ENCODE measurements at regions not wholly inside any gene's neighbourhood (a gene's known extent, or its start where the extent isn't known, plus 50 kb on each side); places are given as distances from the start of the nearest gene placed in this dataset.

DNA sequence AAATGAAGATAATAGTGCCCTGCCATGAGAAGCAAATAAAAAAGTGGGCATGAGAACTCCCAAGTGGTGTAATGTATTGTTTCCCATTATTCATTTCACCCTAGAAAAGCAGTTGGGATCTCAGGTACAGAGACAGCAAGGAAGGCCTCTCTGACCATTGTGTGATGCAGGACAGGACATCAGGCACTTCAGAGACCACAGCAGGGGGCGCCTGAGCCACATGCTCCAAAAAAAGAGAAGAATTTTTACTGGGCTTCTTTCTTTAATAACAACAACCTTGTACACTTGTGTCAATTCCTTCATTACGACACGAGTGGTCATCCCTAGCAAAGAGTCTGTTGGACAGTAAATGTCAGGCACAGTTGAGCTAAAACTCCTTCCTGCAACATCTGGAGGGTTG lies 533.3 kb downstream of the OMA1 start:
- ChIA-PET POLR2A (ENCODE audit: low non-redundant PET) (no interaction called here), CTCF (interaction anchor here (0.6 kb wide), 1 partner anchor 994 kb away, joined by 3 read pairs; no protein-coding TSS in a partner anchor)
- no peak for DNase-seq (ENCODE audit: low spot score)
- no peaks in the 10 kb centered on the region for H3K27me3 ChIP-seq (replicated peaks; ENCODE audit: insufficient read depth, low read depth, low read length, poor library complexity)
- H3K4me1 ChIP-seq (ENCODE audit: insufficient read depth, low read length, poor library complexity, severe bottlenecking) = no peaks in the 10 kb centered on the region
- BruUV-seq (replicated peaks) = no TSS peak
- no peak overlapping the region for H3K27ac ChIP-seq (ENCODE audit: low read depth, low read length, poor library complexity, severe bottlenecking)
- no peaks in the 10 kb centered on the region for H3K36me3 ChIP-seq (ENCODE audit: insufficient read depth, low read length, poor library complexity, severe bottlenecking)
- H3K4me3 ChIP-seq (ENCODE audit: low read depth, low read length, poor library complexity, severe bottlenecking) = no peak overlapping the region
- no peaks in the 10 kb centered on the region for H3K9me3 ChIP-seq (ENCODE audit: low read depth, low read length, poor library complexity, severe bottlenecking)
- no peak for TF ChIP-seq EZH2 (IDR thresholded peaks at IDR 0.05; ENCODE audit: borderline replicate concordance, low read depth, low read length, poor library complexity, severe bottlenecking)
- TF ChIP-seq, protein P1, sequence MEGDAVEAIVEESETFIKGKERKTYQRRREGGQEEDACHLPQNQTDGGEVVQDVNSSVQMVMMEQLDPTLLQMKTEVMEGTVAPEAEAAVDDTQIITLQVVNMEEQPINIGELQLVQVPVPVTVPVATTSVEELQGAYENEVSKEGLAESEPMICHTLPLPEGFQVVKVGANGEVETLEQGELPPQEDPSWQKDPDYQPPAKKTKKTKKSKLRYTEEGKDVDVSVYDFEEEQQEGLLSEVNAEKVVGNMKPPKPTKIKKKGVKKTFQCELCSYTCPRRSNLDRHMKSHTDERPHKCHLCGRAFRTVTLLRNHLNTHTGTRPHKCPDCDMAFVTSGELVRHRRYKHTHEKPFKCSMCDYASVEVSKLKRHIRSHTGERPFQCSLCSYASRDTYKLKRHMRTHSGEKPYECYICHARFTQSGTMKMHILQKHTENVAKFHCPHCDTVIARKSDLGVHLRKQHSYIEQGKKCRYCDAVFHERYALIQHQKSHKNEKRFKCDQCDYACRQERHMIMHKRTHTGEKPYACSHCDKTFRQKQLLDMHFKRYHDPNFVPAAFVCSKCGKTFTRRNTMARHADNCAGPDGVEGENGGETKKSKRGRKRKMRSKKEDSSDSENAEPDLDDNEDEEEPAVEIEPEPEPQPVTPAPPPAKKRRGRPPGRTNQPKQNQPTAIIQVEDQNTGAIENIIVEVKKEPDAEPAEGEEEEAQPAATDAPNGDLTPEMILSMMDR (conservative IDR thresholded peaks at IDR 0.05; ENCODE audit: low read depth, low read length) = 0 out of 2 replicates have a peak, but pooled peaks have one; percentile 12
- intact Hi-C loops (cut with micrococcal nuclease; ENCODE audit: unreplicated experiment) = no loop called here

DNA sequence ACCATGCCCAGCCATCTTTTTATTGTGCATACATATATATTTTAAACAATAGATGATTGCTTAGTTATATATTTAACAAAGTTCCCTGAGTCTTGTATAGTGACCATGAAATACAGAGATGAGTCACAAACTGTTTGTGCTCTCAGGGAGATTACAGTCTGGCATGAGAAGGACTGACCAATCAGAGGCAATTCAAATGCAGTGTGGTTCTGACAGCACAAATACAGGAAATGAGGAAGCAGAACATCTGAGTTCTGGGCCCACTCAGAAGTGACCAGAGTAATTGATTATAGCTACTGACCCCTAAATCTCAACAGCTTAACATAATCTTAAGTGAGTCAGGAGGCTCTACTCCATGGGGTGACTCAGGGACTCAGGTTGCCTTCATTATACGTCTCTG lies 534.5 kb downstream of the OMA1 start:
- H3K4me3 ChIP-seq (ENCODE audit: low read depth, low read length, poor library complexity, severe bottlenecking) = no peak overlapping the region
- no peak for TF ChIP-seq EZH2 (IDR thresholded peaks at IDR 0.05; ENCODE audit: borderline replicate concordance, low read depth, low read length, poor library complexity, severe bottlenecking)
- TF ChIP-seq, protein P1 (conservative IDR thresholded peaks at IDR 0.05; ENCODE audit: low read depth, low read length) = no peak
- H3K27ac ChIP-seq (ENCODE audit: low read depth, low read length, poor library complexity, severe bottlenecking) = no peak overlapping the region
- POLR2A ChIA-PET (ENCODE audit: low non-redundant PET) = no interaction called here
- intact Hi-C loops (cut with micrococcal nuclease; ENCODE audit: unreplicated experiment) = no loop called here
- H3K9me3 ChIP-seq (ENCODE audit: low read depth, low read length, poor library complexity, severe bottlenecking) = no peaks in the 10 kb centered on the region
- DNase-seq (ENCODE audit: low spot score) = no peak
- no peaks in the 10 kb centered on the region for H3K36me3 ChIP-seq (ENCODE audit: insufficient read depth, low read length, poor library complexity, severe bottlenecking)
- BruUV-seq (replicated peaks) = no TSS peak
- CTCF ChIA-PET = no interaction called here
- H3K4me1 ChIP-seq (ENCODE audit: insufficient read depth, low read length, poor library complexity, severe bottlenecking) = peaks cover under 1% of the 10 kb centered on the region
- H3K27me3 ChIP-seq (replicated peaks; ENCODE audit: insufficient read depth, low read depth, low read length, poor library complexity) = no peaks in the 10 kb centered on the region

DNA sequence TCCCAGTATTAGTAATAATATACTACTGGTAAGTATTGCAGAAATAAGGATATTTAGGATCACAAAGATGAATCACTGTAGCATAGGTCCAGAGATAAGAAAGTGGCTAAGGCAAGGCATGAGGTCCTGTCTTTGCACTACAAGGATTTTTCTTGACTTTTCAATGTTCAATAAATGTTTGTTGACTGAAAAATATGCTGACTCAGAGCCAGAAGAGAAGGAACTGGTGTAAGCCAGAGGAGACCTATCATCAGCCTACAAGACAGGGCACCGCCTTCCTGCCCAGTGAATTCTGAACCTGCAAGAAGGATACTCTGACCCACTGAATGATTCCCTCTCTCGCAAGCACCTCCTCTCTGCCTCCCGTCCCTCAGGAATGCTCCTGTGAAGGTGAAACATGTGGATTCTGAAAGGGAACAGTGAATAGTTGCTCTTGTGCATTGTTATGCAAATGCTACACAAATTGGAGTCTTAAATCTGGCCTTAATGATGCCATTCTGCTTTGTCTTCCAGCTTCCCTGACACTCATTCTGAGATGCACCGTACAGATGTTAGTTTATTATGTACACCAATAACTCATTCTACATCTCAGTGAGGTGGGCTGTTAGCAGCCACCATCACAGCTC lies 540.0 kb downstream of the OMA1 start:
- no TSS peak for BruUV-seq (replicated peaks)
- Histone ChIP-seq H3K36me3 (ENCODE audit: insufficient read depth, low read length, poor library complexity, severe bottlenecking) (no peaks in the 10 kb centered on the region), H3K27me3 (replicated peaks; ENCODE audit: insufficient read depth, low read depth, low read length, poor library complexity) (no peaks in the 10 kb centered on the region), H3K27ac (ENCODE audit: low read depth, low read length, poor library complexity, severe bottlenecking) (no peak overlapping the region), H3K4me1 (ENCODE audit: insufficient read depth, low read length, poor library complexity, severe bottlenecking) (peaks cover 7% of the 10 kb centered on the region), H3K4me3 (ENCODE audit: low read depth, low read length, poor library complexity, severe bottlenecking) (no peak overlapping the region), H3K9me3 (ENCODE audit: low read depth, low read length, poor library complexity, severe bottlenecking) (no peaks in the 10 kb centered on the region)
- no peak for TF ChIP-seq EZH2 (IDR thresholded peaks at IDR 0.05; ENCODE audit: borderline replicate concordance, low read depth, low read length, poor library complexity, severe bottlenecking)
- TF ChIP-seq, protein P1 (conservative IDR thresholded peaks at IDR 0.05; ENCODE audit: low read depth, low read length) = no peak
- DNase-seq (ENCODE audit: low spot score) = no peak
- POLR2A ChIA-PET (ENCODE audit: low non-redundant PET) = interaction anchor here (0.6 kb wide), 1 partner anchor 556 kb away, joined by 3 read pairs; no protein-coding TSS in a partner anchor
- CTCF ChIA-PET = no interaction called here
- intact Hi-C loops (cut with micrococcal nuclease; ENCODE audit: unreplicated experiment) = no loop called here
